ENCODE measurements at regions not wholly inside any gene's neighbourhood (a gene's known extent, or its start where the extent isn't known, plus 50 kb on each side); places are given as distances from the start of the nearest gene placed in this dataset.

DNA sequence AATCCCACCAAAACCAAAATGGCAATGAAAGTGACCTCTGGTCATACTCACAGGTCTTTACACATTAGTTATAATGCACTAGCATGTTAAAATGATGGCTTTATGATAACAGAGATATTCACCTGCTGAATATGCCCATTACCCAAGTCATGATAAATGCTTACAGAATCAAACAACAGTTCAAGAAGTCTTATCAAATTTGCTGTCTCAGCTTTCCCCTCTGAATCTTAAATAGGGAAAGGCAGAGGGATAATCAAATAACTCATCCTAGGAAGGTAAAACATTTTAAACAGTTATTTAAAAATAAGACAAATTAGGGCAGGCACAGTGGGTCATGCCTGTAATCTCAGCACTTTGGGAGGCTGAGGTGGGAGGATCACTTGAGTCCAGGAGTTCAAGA is 52.8 kb upstream of the CRBN start:
- Histone ChIP-seq H3K9me3 (ENCODE audit: insufficient read depth, low read depth, low read length) (peaks cover 4% of the 10 kb centered on the region), H3K79me2 (ENCODE audit: insufficient read depth, low read length) (no peaks in the 10 kb centered on the region), H3K9ac (ENCODE audit: low read length) (no peak overlapping the region), H2AFZ (ENCODE audit: low read depth, low read length) (no peak overlapping the region), H3K27ac (ENCODE audit: low read depth, low read length) (no peak overlapping the region), H3K4me2 (ENCODE audit: low read length) (no peak overlapping the region), H3K4me1 (ENCODE audit: insufficient read depth, low read length) (no peaks in the 10 kb centered on the region), H4K20me1 (ENCODE audit: insufficient read depth, low read length) (no peaks in the 10 kb centered on the region), H3K27me3 (ENCODE audit: insufficient read depth, low read length) (no peaks in the 10 kb centered on the region), H3K4me3 (ENCODE audit: insufficient read depth, low read depth, low read length) (no peak overlapping the region), H3K36me3 (ENCODE audit: insufficient read depth, low read length) (no peaks in the 10 kb centered on the region)
- no peaks in the 10 kb centered on the region for H3K4me1 Mint-ChIP-seq (ENCODE audit: low read depth, unreplicated experiment)
- H3K4me3 Mint-ChIP-seq (ENCODE audit: unreplicated experiment), result no peak overlapping the region
- H3K36me3 Mint-ChIP-seq (ENCODE audit: low read depth, unreplicated experiment), result no peaks in the 10 kb centered on the region
- no peak overlapping the region for H3K27ac Mint-ChIP-seq (ENCODE audit: unreplicated experiment)
- H3K27me3 Mint-ChIP-seq (ENCODE audit: low read depth, unreplicated experiment), result no peaks in the 10 kb centered on the region
- H3K9me3 Mint-ChIP-seq (ENCODE audit: unreplicated experiment), result peaks cover 7% of the 10 kb centered on the region
- no peak for FAIRE-seq
- DNase-seq (ENCODE audit: low read depth), result no peak
- no peak for TF ChIP-seq EZH2 (IDR thresholded peaks at IDR 0.05; ENCODE audit: insufficient read depth, low read length)
- TF ChIP-seq, protein P1, sequence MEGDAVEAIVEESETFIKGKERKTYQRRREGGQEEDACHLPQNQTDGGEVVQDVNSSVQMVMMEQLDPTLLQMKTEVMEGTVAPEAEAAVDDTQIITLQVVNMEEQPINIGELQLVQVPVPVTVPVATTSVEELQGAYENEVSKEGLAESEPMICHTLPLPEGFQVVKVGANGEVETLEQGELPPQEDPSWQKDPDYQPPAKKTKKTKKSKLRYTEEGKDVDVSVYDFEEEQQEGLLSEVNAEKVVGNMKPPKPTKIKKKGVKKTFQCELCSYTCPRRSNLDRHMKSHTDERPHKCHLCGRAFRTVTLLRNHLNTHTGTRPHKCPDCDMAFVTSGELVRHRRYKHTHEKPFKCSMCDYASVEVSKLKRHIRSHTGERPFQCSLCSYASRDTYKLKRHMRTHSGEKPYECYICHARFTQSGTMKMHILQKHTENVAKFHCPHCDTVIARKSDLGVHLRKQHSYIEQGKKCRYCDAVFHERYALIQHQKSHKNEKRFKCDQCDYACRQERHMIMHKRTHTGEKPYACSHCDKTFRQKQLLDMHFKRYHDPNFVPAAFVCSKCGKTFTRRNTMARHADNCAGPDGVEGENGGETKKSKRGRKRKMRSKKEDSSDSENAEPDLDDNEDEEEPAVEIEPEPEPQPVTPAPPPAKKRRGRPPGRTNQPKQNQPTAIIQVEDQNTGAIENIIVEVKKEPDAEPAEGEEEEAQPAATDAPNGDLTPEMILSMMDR (IDR thresholded peaks at IDR 0.05; ENCODE audit: insufficient read depth, low read depth, low read length), result no peak
